ENCODE measurements at regions not wholly inside any gene's neighbourhood (a gene's known extent, or its start where the extent isn't known, plus 50 kb on each side); places are given as distances from the start of the nearest gene placed in this dataset.
"Not testable (repeated sequence)": the region's sequence is repeated elsewhere in the genome, so short reads cannot be mapped to it uniquely, and the experiment has no call there.

- DNase-seq (ENCODE audit: low read depth, low spot score): no peak
Measured at GRCh38 chr2:146984014-146984413, 860.8 kb upstream of the ACVR2A start.

- DNase-seq (ENCODE audit: low read depth, low spot score): no peak
Measured at GRCh38 chr2:146982393-146982846, 862.4 kb upstream of the ACVR2A start.

- DNase-seq (ENCODE audit: low read depth, low spot score): no peak
Measured at GRCh38 chr2:146981921-146982320, 862.9 kb upstream of the ACVR2A start.

- DNase-seq (ENCODE audit: low read depth, low spot score): no peak
Measured at GRCh38 chr2:146979746-146980145, 865.1 kb upstream of the ACVR2A start.

- DNase-seq (ENCODE audit: low read depth, low spot score): no peak
Measured at GRCh38 chr2:146978577-146979555, 866.0 kb upstream of the ACVR2A start.

- not testable (repeated sequence) for DNase-seq (ENCODE audit: low read depth, low spot score)
Measured at GRCh38 chr2:146970981-146971380, 873.8 kb upstream of the ACVR2A start.

GRCh38 chr2:146969703-146970102 is 875.1 kb upstream of the ACVR2A start:
- not testable (repeated sequence) for DNase-seq (ENCODE audit: low read depth, low spot score)

- DNase-seq (ENCODE audit: low read depth, low spot score): no peak
Measured at GRCh38 chr2:146964494-146964893, 880.3 kb upstream of the ACVR2A start.

- no peak for DNase-seq (ENCODE audit: low read depth, low spot score)
Measured at GRCh38 chr2:146954544-146954943, 890.3 kb upstream of the ACVR2A start.

GRCh38 chr2:146952696-146953095 is 892.1 kb upstream of the ACVR2A start:
- no peak for DNase-seq (ENCODE audit: low read depth, low spot score)

GRCh38 chr2:146950911-146951310 is 893.9 kb upstream of the ACVR2A start:
- no peak for DNase-seq (ENCODE audit: low read depth, low spot score)

GRCh38 chr2:146950361-146950760 is 894.5 kb upstream of the ACVR2A start:
- DNase-seq (ENCODE audit: low read depth, low spot score): no peak

GRCh38 chr2:146949400-146949799 is 895.4 kb upstream of the ACVR2A start:
- no peak for DNase-seq (ENCODE audit: low read depth, low spot score)

- no peak for DNase-seq (ENCODE audit: low read depth, low spot score)
Measured at GRCh38 chr2:146944601-146945000, 900.2 kb upstream of the ACVR2A start.

- no peak for DNase-seq (ENCODE audit: low read depth, low spot score)
Measured at GRCh38 chr2:146939991-146940685, 904.7 kb upstream of the ACVR2A start.

- DNase-seq (ENCODE audit: low read depth, low spot score): no peak
Measured at GRCh38 chr2:146934921-146935320, 909.9 kb upstream of the ACVR2A start.

- DNase-seq (ENCODE audit: low read depth, low spot score): no peak
Measured at GRCh38 chr2:146931109-146931508, 913.7 kb upstream of the ACVR2A start.

GRCh38 chr2:146927080-146927711 is 917.6 kb upstream of the ACVR2A start:
- DNase-seq (ENCODE audit: low read depth, low spot score): no peak

- no peak for DNase-seq (ENCODE audit: low read depth, low spot score)
Measured at GRCh38 chr2:146918280-146918679, 926.5 kb upstream of the ACVR2A start.

GRCh38 chr2:146917431-146918042 is 927.3 kb upstream of the ACVR2A start:
- no peak for DNase-seq (ENCODE audit: low read depth, low spot score)

GRCh38 chr2:146916914-146917313 is 927.9 kb upstream of the ACVR2A start:
- DNase-seq (ENCODE audit: low read depth, low spot score): no peak

- DNase-seq (ENCODE audit: low read depth, low spot score): no peak
Measured at GRCh38 chr2:146913476-146913875, 931.4 kb upstream of the ACVR2A start.
